ENCODE measurements at regions not wholly inside any gene's neighbourhood (a gene's known extent, or its start where the extent isn't known, plus 50 kb on each side); places are given as distances from the start of the nearest gene placed in this dataset.

DNA sequence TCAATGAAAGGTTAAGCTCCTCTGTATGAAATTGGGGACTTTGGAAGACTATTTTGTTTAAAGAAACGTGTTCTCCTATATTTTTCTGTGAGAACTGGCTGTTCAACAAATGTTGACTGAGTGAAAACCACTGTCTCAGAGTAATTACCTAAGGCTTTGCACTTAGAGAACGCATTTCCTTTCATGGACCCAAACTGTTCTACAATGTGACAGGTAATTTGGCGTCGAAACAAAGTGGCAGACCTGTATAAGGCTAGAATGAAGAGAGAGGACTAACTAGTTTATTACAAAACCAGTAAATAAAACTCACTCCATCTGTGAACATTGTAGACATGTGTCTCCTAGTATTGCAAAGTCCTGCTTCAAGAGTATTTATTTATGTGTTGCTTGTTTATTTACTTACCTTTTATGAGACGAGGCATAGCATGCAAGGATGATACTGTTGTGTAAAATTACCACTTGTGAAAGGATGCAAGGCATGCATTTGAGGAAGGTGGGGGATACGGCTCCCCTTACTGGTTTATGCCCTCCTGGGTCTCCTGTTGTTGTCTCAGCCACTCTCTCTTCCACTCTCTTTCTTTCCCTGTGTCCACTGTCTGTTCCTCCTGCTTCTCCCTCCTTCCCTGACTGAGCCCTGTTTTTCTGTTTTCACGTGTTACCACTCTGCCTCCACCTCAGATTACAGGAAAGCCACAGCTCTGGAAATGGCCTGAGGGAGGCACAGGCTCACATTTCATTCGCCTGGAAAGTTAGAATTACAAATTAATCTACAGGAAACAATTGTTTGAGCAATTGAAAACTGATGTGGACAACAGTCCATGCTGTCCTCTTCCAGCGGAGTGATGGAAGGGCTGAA is 444.0 kb upstream of the ZNF608 start:
- Histone ChIP-seq H3K36me3 (ENCODE audit: control insufficient read depth, insufficient read depth, low read length) (no peaks in the 10 kb centered on the region), H3K27me3 (ENCODE audit: control insufficient read depth, insufficient read depth, low read length) (no peaks in the 10 kb centered on the region), H3K4me3 (ENCODE audit: low read depth, low read length) (no peak overlapping the region)
- TF ChIP-seq, protein P1, sequence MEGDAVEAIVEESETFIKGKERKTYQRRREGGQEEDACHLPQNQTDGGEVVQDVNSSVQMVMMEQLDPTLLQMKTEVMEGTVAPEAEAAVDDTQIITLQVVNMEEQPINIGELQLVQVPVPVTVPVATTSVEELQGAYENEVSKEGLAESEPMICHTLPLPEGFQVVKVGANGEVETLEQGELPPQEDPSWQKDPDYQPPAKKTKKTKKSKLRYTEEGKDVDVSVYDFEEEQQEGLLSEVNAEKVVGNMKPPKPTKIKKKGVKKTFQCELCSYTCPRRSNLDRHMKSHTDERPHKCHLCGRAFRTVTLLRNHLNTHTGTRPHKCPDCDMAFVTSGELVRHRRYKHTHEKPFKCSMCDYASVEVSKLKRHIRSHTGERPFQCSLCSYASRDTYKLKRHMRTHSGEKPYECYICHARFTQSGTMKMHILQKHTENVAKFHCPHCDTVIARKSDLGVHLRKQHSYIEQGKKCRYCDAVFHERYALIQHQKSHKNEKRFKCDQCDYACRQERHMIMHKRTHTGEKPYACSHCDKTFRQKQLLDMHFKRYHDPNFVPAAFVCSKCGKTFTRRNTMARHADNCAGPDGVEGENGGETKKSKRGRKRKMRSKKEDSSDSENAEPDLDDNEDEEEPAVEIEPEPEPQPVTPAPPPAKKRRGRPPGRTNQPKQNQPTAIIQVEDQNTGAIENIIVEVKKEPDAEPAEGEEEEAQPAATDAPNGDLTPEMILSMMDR (IDR thresholded peaks at IDR 0.05; ENCODE audit: insufficient read depth, low read length, poor library complexity, severe bottlenecking) = no peak
- DNase-seq (ENCODE audit: low read depth) = no peak

DNA sequence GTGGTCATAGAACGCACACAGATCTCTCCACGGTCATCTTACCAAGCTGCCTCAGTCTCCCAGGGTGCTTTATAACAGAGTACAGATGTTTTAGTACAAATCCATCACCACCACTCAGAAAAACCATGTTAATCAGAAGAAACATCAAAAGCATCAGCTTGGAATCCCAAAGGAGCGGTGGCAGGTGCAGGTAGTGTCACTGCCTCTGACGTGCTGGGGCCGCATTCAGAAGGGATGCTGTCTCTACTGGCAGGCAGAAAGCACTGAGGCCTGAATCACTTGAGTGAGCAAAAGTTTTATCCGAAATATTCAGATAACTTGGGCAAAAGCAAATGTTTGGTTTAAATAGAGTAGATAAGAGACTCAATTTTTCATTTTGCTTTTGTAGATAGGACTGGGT is 448.4 kb upstream of the ZNF608 start:
- no peak for DNase-seq (ENCODE audit: low read depth)
- H3K27me3 ChIP-seq (ENCODE audit: control insufficient read depth, insufficient read depth, low read length) = no peaks in the 10 kb centered on the region
- H3K4me3 ChIP-seq (ENCODE audit: low read depth, low read length) = no peak overlapping the region
- TF ChIP-seq, protein P1 (IDR thresholded peaks at IDR 0.05; ENCODE audit: insufficient read depth, low read length, poor library complexity, severe bottlenecking) = no peak
- no peaks in the 10 kb centered on the region for H3K36me3 ChIP-seq (ENCODE audit: control insufficient read depth, insufficient read depth, low read length)

DNA sequence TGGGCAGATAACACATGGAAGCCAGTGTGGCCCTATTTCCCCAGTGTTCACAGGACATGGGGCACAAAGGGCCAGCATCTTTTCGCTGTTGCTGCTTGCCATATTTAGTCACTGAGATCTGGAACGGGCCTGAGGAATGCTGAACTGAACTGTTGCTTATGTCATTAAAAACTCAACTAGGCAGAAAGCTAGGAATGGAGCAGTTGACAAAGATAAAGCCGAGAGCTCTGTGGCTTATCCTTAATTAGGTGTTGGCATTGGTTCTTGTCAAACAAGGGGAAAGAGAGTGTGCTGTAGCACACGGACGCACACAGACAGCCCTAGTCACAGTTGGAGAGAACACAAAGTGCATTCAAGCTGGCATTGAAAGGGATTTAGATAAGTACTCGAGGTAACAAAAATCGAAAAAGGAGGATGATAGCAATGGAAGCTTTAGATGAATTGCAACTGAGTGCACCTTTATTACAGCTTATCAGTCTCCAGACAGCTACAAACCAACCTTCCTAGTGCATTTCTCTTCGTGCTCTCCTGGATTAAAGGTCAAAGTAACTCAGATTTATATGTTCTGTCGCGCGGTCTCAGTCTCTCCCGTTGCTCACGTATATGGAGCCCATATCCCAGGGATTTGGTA is 450.2 kb upstream of the ZNF608 start:
- DNase-seq (ENCODE audit: low read depth) = no peak
- TF ChIP-seq, protein P1 (IDR thresholded peaks at IDR 0.05; ENCODE audit: insufficient read depth, low read length, poor library complexity, severe bottlenecking) = no peak
- Histone ChIP-seq H3K4me3 (ENCODE audit: low read depth, low read length) (no peak overlapping the region), H3K27me3 (ENCODE audit: control insufficient read depth, insufficient read depth, low read length) (no peaks in the 10 kb centered on the region), H3K36me3 (ENCODE audit: control insufficient read depth, insufficient read depth, low read length) (no peaks in the 10 kb centered on the region)

DNA sequence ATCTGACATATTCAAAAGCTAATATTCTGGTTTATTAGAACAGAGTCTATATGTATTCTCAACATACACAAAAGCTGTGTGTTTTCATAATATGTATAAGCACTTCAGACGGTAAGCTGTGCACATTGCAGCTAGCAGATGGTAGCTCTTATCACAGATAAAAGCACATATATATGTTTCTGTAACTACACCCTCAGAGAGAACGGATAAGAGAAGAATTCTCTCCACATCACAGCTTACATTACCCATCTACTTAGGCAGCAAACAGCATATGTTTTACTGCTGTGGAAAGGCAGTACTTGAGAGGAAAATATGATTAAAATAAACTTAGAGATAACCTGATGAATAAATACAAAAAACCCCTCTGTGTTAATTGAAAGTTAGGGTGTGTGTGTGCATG is 450.9 kb upstream of the ZNF608 start:
- no peak for DNase-seq (ENCODE audit: low read depth)
- TF ChIP-seq, protein P1 (IDR thresholded peaks at IDR 0.05; ENCODE audit: insufficient read depth, low read length, poor library complexity, severe bottlenecking) = no peak
- no peaks in the 10 kb centered on the region for H3K27me3 ChIP-seq (ENCODE audit: control insufficient read depth, insufficient read depth, low read length)

DNA sequence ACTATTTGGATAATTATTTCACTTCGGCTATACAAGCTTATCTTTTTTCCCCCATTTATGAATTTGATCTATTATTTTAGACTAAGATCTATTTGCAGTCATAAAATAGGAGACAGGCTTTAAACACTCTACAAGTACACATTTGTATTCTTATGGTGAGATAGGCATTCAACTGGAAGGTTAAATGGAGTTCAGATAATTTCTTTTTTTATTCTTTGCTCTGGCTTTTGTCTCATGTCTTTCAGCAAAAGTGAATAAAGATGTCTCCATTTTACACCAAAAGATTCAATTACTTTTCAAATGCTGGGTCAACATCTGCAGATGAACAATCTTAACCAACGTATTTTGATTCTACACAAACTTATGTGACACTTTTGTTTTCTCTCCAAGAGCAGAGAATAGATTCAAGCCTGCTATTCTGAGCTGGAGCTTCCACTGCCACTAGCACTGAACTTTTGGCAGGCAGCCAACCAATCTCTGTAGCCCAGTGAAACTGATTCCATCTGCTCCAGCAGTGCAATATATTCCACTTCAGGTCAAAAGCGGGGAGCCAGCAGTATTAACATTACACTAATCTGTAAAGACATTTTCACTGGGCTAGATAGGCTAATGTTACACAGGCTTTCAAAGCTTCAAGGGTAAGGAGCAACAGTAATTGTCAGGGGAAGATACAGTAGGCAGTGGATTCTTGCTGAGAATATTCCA is 452.0 kb upstream of the ZNF608 start:
- no peaks in the 10 kb centered on the region for H3K27me3 ChIP-seq (ENCODE audit: control insufficient read depth, insufficient read depth, low read length)
- TF ChIP-seq, protein P1 (IDR thresholded peaks at IDR 0.05; ENCODE audit: insufficient read depth, low read length, poor library complexity, severe bottlenecking) = no peak
- no peak for DNase-seq (ENCODE audit: low read depth)
- H3K36me3 ChIP-seq (ENCODE audit: control insufficient read depth, insufficient read depth, low read length) = no peaks in the 10 kb centered on the region
- H3K4me3 ChIP-seq (ENCODE audit: low read depth, low read length) = no peak overlapping the region

More for the DNA sequence above, 450.9 kb upstream of the ZNF608 start:
- Histone ChIP-seq H3K36me3 (ENCODE audit: control insufficient read depth, insufficient read depth, low read length) (no peaks in the 10 kb centered on the region), H3K4me3 (ENCODE audit: low read depth, low read length) (no peak overlapping the region)

All from kidney epithelial cell (primary cell).